NT2/D1 (cell line): ENCODE measurements at regions not wholly inside any gene's neighbourhood (a gene's known extent, or its start where the extent isn't known, plus 50 kb on each side); places are given as distances from the start of the nearest gene placed in this dataset.

Source experiments
- SUZ12 ChIP-seq: IDR thresholded peaks from 2 replicates; pipeline ENCODE4 v1.6.1; 2011; ENCODE audit not compliant: insufficient read length, insufficient read depth; ENCODE audit errors: extremely low read depth
- YY1 ChIP-seq: IDR thresholded peaks from 2 replicates; pipeline ENCODE4 v1.6.1; 2011; ENCODE audit not compliant: insufficient read length, insufficient read depth
- ZNF274 ChIP-seq: IDR thresholded peaks from 2 replicates; pipeline ENCODE4 v1.6.1; 2011; ENCODE audit warnings: mild to moderate bottlenecking, low read depth, low read length

GRCh38 chr1:34627465-34628240 is 127.2 kb upstream of the GJB5 start:
- no peak for TF ChIP-seq SUZ12
- no peak for TF ChIP-seq YY1
- no peak for TF ChIP-seq ZNF274
